Activated CD8-positive, alpha-beta T cell treated with anti-CD3 and anti-CD28 coated beads for 36 hours (primary cell): ENCODE measurements at regions not wholly inside any gene's neighbourhood (a gene's known extent, or its start where the extent isn't known, plus 50 kb on each side); places are given as distances from the start of the nearest gene placed in this dataset.

Source experiments
- ATAC-seq: fragments of 200-7000 bp; cut with Tn5 transposase; one replicate; pipeline ENCODE4 v1.10.0; 2021; ENCODE audit warnings: mild to moderate bottlenecking, moderate library complexity
- CTCF ChIA-PET: fragments of 350-600 bp; sonication (Branson Sonifier 250); formaldehyde crosslinking; loops from one replicate; lab custom pipeline; 2021; ENCODE audit warnings: antibody characterized with exemption; lab: Charles Lee
- POLR2A ChIA-PET: fragments of 350-600 bp; sonication (Branson Sonifier 250); formaldehyde crosslinking; loops from one replicate; lab custom pipeline; 2021; ENCODE audit warnings: antibody characterized with exemption; lab: Charles Lee
- DNase-seq: peaks from one replicate; pipeline ENCODE4 v3.0.0-alpha.2; 2020
- H3K27ac Mint-ChIP-seq: one replicate; pipeline ENCODE4 v1.8.0; 2021; ENCODE audit warnings: mild to moderate bottlenecking, mixed read lengths
- H3K27me3 Mint-ChIP-seq: one replicate; pipeline ENCODE4 v1.8.0; 2021; ENCODE audit warnings: mixed read lengths
- H3K36me3 Mint-ChIP-seq: one replicate; pipeline ENCODE4 v1.8.0; 2021; ENCODE audit warnings: low read depth, mixed read lengths
- H3K4me1 Mint-ChIP-seq: one replicate; pipeline ENCODE4 v1.8.0; 2021; ENCODE audit warnings: low read depth, mixed read lengths
- H3K4me3 Mint-ChIP-seq: one replicate; pipeline ENCODE4 v1.8.0; 2021; ENCODE audit warnings: mild to moderate bottlenecking, moderate library complexity, mixed read lengths
- H3K9me3 Mint-ChIP-seq: one replicate; pipeline ENCODE4 v1.8.0; 2021; ENCODE audit warnings: mixed read lengths
- intact Hi-C: fragments of 100-400 bp; cut with micrococcal nuclease; formaldehyde crosslinking; loops from one replicate; pipeline ENCODE4 v1.10.0; 2022
- TF ChIP-seq, protein P1 (sequence below): fragments of 200-600 bp; IDR thresholded peaks from one replicate; pipeline ENCODE4 v1.8.0; 2022; ENCODE audit warnings: antibody characterized with exemption, mild to moderate bottlenecking

DNA sequence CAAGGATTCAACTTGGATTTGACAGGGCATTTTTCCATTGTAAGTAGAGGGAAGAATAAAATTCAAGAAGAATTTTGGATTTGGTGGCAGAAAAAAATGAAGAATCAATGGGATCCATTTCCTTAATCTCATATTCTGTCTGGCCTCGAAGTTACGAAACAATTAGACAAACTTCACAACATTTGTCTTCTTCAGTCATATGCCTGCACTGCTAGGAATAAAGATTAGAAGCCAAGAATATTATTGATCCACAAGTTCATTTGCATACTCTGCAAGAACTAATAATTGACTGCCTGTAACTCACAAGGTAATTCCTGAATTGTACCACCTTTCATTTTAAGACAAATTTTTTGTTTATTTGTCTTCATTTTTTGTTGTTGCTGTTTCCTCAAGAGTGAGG, 486.2 kb downstream of the HAO1 start:
- Mint-ChIP-seq H3K4me3 (no peak overlapping the region), H3K27ac (no peak overlapping the region)
- ATAC-seq: no peak

DNA sequence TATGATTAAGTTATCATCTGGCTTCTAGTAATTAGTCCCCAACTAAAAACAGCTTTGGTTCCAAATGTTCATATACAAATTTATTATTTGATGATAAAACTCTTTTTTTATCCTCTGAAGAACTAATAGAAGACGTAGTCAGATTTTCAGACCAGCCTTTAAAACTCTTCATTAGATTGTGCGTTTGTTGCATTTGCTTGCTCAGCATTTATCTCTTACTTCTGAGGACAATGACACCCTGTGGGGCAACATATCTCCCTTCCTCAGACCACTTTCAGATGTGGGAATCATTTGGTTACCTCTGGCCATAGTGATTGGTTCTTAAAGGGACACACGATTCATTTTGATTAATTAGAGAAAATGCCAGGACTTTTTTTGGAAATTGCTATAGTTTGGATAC, 481.8 kb downstream of the HAO1 start:
- CTCF ChIA-PET: no interaction called here
- no peaks in the 10 kb centered on the region for H3K27me3 Mint-ChIP-seq
- no peak overlapping the region for H3K4me3 Mint-ChIP-seq
- no peaks in the 10 kb centered on the region for H3K4me1 Mint-ChIP-seq
- peaks cover 2% of the 10 kb centered on the region for H3K9me3 Mint-ChIP-seq
- intact Hi-C loops: no loop called here
- H3K27ac Mint-ChIP-seq: no peak overlapping the region
- POLR2A ChIA-PET: no interaction called here
- TF ChIP-seq, protein P1, sequence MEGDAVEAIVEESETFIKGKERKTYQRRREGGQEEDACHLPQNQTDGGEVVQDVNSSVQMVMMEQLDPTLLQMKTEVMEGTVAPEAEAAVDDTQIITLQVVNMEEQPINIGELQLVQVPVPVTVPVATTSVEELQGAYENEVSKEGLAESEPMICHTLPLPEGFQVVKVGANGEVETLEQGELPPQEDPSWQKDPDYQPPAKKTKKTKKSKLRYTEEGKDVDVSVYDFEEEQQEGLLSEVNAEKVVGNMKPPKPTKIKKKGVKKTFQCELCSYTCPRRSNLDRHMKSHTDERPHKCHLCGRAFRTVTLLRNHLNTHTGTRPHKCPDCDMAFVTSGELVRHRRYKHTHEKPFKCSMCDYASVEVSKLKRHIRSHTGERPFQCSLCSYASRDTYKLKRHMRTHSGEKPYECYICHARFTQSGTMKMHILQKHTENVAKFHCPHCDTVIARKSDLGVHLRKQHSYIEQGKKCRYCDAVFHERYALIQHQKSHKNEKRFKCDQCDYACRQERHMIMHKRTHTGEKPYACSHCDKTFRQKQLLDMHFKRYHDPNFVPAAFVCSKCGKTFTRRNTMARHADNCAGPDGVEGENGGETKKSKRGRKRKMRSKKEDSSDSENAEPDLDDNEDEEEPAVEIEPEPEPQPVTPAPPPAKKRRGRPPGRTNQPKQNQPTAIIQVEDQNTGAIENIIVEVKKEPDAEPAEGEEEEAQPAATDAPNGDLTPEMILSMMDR: no peak
- no peak for ATAC-seq
- no peak for DNase-seq
- H3K36me3 Mint-ChIP-seq: no peaks in the 10 kb centered on the region

More for the DNA sequence above, 486.2 kb downstream of the HAO1 start:
- H3K36me3 Mint-ChIP-seq: no peaks in the 10 kb centered on the region
- ChIA-PET CTCF (no interaction called here), POLR2A (no interaction called here)
- no peaks in the 10 kb centered on the region for H3K4me1 Mint-ChIP-seq
- H3K9me3 Mint-ChIP-seq: no peaks in the 10 kb centered on the region
- no peaks in the 10 kb centered on the region for H3K27me3 Mint-ChIP-seq
- TF ChIP-seq, protein P1: no peak
- DNase-seq: no peak
- intact Hi-C loops: no loop called here

DNA sequence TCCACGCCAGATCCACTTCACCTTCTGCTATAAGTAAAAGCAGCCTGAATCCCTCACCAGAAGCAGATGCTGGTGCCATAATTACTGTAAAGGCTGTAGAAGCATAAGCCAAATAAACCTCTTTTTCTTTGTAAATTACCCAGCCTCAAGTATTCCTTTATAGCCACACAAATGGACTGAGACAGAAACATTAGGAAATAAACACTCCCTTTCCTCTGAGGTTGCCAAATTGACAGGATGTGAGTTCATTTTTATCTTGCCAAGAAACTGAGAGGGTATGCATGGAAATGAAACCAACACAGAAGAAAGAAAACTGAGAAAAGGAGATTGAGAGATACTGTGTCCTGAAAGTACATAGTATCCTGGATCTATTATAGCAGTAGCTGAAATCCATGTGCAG, 481.2 kb downstream of the HAO1 start:
- no peak for ATAC-seq
- POLR2A ChIA-PET: no interaction called here

DNA sequence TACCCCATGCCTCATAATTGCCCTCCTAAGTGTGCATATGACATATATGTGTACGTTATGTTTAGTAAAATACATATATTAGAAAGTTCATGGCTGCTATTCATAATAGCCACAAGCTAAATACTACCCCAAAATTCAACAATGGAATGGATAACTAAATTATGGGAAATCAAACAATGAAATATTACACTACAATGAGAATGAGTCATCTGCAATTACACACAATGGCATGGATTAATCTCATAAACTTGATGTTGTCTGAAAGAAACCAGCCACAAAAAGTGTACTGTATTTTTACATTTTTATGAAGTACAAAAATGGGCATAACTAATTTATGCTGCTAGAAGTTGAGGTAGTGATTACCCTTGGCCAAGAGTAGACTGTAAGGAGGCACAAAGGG, 477.0 kb downstream of the HAO1 start:
- intact Hi-C loops: no loop called here
- POLR2A ChIA-PET: no interaction called here
- CTCF ChIA-PET: no interaction called here
- Mint-ChIP-seq H3K4me1 (no peaks in the 10 kb centered on the region), H3K4me3 (no peak overlapping the region), H3K36me3 (no peaks in the 10 kb centered on the region), H3K9me3 (peaks cover 2% of the 10 kb centered on the region), H3K27me3 (no peaks in the 10 kb centered on the region), H3K27ac (no peak overlapping the region)
- no peak for ATAC-seq
- no peak for DNase-seq
- TF ChIP-seq, protein P1: no peak

More for the DNA sequence above, 481.2 kb downstream of the HAO1 start:
- Mint-ChIP-seq H3K27me3 (no peaks in the 10 kb centered on the region), H3K9me3 (peaks cover 2% of the 10 kb centered on the region), H3K4me3 (no peak overlapping the region), H3K4me1 (no peaks in the 10 kb centered on the region), H3K27ac (no peak overlapping the region), H3K36me3 (no peaks in the 10 kb centered on the region)
- no peak for DNase-seq
- TF ChIP-seq, protein P1: no peak
- CTCF ChIA-PET: no interaction called here
- intact Hi-C loops: no loop called here

DNA sequence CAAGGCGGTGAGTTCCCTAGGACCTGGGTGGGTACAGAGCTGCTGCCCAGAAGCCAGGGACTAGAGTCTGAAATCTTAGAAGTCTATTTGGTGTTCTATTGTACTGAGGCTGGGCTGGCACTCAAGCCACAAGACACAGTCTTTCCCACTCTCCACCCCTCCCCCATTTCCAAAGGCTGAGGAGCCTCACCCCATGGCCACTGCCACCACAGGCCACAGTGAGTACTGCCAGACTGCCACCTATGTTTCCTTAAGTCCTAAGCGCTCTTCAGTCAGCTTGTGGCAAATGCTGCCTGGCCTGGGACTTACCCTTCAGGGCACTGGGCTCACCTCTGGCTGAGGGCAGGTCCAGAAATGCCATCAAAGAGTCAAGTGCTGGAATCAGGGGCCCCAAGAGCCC, 469.3 kb downstream of the HAO1 start:
- H3K27ac Mint-ChIP-seq: no peak overlapping the region
- intact Hi-C loops: no loop called here
- H3K27me3 Mint-ChIP-seq: no peaks in the 10 kb centered on the region
- TF ChIP-seq, protein P1: no peak
- ATAC-seq: no peak
- DNase-seq: no peak
- ChIA-PET POLR2A (no interaction called here), CTCF (no interaction called here)
- no peaks in the 10 kb centered on the region for H3K36me3 Mint-ChIP-seq
- H3K4me3 Mint-ChIP-seq: no peak overlapping the region
- H3K9me3 Mint-ChIP-seq: no peaks in the 10 kb centered on the region
- H3K4me1 Mint-ChIP-seq: no peaks in the 10 kb centered on the region
